Neutrophil (primary cell): ENCODE measurements at regions not wholly inside any gene's neighbourhood (a gene's known extent, or its start where the extent isn't known, plus 50 kb on each side); places are given as distances from the start of the nearest gene placed in this dataset.

Source experiments
- H3K27ac ChIP-seq: fragments of 200-600 bp; sonication (generic); 2 replicates; pipeline ENCODE4 v1.5.1; 2016; ENCODE audit warnings: mild to moderate bottlenecking, moderate library complexity
- H3K27me3 ChIP-seq: fragments of 200-600 bp; sonication (generic); 2 replicates; pipeline ENCODE4 v1.6.0; 2016; ENCODE audit warnings: mild to moderate bottlenecking
- H3K36me3 ChIP-seq: fragments of 200-600 bp; sonication (generic); 2 replicates; pipeline ENCODE4 v1.5.1; 2017
- H3K4me1 ChIP-seq, 2 experiments: fragments of 200-600 bp in 1 of 2; sonication (generic) in 1 of 2; 1 replicate in 1 of 2; 2 replicates in 1 of 2; pipeline versions ENCODE4 v1.5.1 to v1.6.1; 2013 to 2016; ENCODE audit warnings: low read depth in 1 of 2, low read length in 1 of 2, mild to moderate bottlenecking in 1 of 2, moderate library complexity in 1 of 2; ENCODE audit not compliant: control insufficient read depth in 1 of 2, insufficient read depth in 1 of 2
- H3K4me3 ChIP-seq, 2 experiments: fragments of 200-600 bp in 1 of 2; sonication (generic) in 1 of 2; 1 replicate in 1 of 2; 2 replicates in 1 of 2; pipeline ENCODE4 v1.5.1; 2013 to 2016; ENCODE audit warnings: low read depth in 1 of 2, low read length in 1 of 2, mild to moderate bottlenecking in 1 of 2, moderate library complexity in 1 of 2
- H3K9me3 ChIP-seq: fragments of 200-600 bp; sonication (generic); 2 replicates; pipeline ENCODE4 v1.5.1; 2016
- CTCF ChIP-seq: fragments of 200-600 bp; sonication (generic); IDR thresholded peaks from 2 replicates; pipeline ENCODE4 v1.5.1; 2016; ENCODE audit warnings: antibody characterized with exemption

DNA sequence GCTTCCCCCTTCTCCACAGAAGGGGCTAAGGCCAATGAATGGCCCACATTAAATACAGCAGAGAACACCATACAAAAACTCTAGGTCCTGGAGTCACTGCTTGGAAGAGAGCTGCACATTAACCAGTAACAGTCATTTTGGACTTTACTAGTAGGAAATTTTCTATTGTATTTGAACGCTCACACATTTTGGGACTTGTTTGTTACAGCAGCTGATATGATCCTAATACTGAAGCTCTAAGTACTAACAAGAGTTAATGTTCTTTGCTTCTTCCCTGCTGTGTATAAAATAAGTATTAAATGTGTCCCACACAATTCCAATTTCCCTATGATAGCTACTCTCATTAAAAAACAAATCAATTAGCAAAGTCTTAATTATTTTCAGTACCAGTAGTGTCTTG lies 148.3 kb upstream of the IRX3 start:
- Histone ChIP-seq H3K4me3 (no peak overlapping the region), H3K27ac (no peak overlapping the region), H3K4me1 (no peaks in the 10 kb centered on the region), H3K36me3 (no peaks in the 10 kb centered on the region), H3K9me3 (no peaks in the 10 kb centered on the region), H3K27me3 (peaks cover 43% of the 10 kb centered on the region)
- no peak for TF ChIP-seq CTCF

GRCh38 chr16:54432897-54433229 lies 146.3 kb upstream of the IRX3 start:
- H3K27ac ChIP-seq, result no peak overlapping the region
- H3K36me3 ChIP-seq, result no peaks in the 10 kb centered on the region
- H3K4me3 ChIP-seq, result no peak overlapping the region
- no peaks in the 10 kb centered on the region for H3K4me1 ChIP-seq
- TF ChIP-seq CTCF, result no peak
- H3K9me3 ChIP-seq, result no peaks in the 10 kb centered on the region
- H3K27me3 ChIP-seq, result peaks cover 62% of the 10 kb centered on the region

- Histone ChIP-seq H3K4me3 (no peak overlapping the region), H3K4me1 (no peaks in the 10 kb centered on the region), H3K9me3 (no peaks in the 10 kb centered on the region), H3K27me3 (peaks cover 68% of the 10 kb centered on the region), H3K27ac (no peak overlapping the region), H3K36me3 (no peaks in the 10 kb centered on the region)
- TF ChIP-seq CTCF, result no peak
Measured at GRCh38 chr16:54431997-54432896, 145.7 kb upstream of the IRX3 start.

GRCh38 chr16:54431041-54431996 lies 144.7 kb upstream of the IRX3 start:
- Histone ChIP-seq H3K4me1 (no peaks in the 10 kb centered on the region), H3K9me3 (no peaks in the 10 kb centered on the region), H3K36me3 (no peaks in the 10 kb centered on the region), H3K27ac (no peak overlapping the region), H3K4me3 (no peak overlapping the region), H3K27me3 (peaks cover 75% of the 10 kb centered on the region)
- TF ChIP-seq CTCF, result no peak

DNA sequence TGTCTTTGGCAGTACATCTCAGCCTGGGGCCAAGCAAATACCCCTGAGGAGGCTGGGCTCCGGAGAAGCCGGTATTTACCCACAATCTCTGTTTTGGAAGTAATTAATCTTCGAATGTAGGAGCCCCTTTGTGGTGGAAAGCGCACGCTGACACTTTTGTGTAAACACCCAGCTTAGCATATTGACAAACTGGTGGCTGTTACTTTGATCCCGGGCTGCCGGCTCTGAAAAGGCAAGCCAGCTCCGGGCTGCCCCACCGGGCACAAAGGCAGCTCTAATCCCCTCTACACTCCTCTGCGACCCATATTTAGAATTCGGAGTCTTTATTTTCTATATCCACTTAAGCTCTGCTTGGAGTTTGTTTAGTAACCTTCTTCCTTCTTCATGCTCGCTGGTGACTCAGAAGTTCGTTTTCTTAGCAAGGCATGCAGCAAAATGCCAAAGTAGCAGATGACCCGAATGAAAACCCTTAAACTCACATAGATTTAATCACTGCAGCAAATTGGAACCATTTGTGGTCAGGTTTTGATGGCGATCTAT lies 144.0 kb upstream of the IRX3 start:
- H3K27ac ChIP-seq, result no peak overlapping the region
- H3K4me3 ChIP-seq, result no peak overlapping the region
- H3K4me1 ChIP-seq, result no peaks in the 10 kb centered on the region
- no peaks in the 10 kb centered on the region for H3K9me3 ChIP-seq
- peaks cover 80% of the 10 kb centered on the region for H3K27me3 ChIP-seq
- no peak for TF ChIP-seq CTCF
- H3K36me3 ChIP-seq, result no peaks in the 10 kb centered on the region
